Neural crest cell (in vitro differentiated cells): ENCODE measurements at regions not wholly inside any gene's neighbourhood (a gene's known extent, or its start where the extent isn't known, plus 50 kb on each side); places are given as distances from the start of the nearest gene placed in this dataset.

Experiments
- DNase-seq: peaks from one replicate; pipeline ENCODE4 v3.0.0; 2021; ENCODE audit warnings: low read depth, mixed read lengths, low spot score
- H3K27ac Mint-ChIP-seq: one replicate; pipeline ENCODE4 v1.8.0; 2021; ENCODE audit warnings: mild to moderate bottlenecking, mixed read lengths; ENCODE audit not compliant: unreplicated experiment
- H3K27me3 Mint-ChIP-seq: 2 replicates; pipeline ENCODE4 v1.8.0; 2021; ENCODE audit warnings: low read depth, mild to moderate bottlenecking, mixed read lengths
- H3K36me3 Mint-ChIP-seq: 2 replicates; pipeline ENCODE4 v1.8.0; 2021; ENCODE audit warnings: low read depth, mild to moderate bottlenecking, mixed read lengths
- H3K4me1 Mint-ChIP-seq: 2 replicates; pipeline ENCODE4 v1.8.0; 2021; ENCODE audit warnings: mixed read lengths
- H3K4me3 Mint-ChIP-seq: one replicate; pipeline ENCODE4 v1.8.0; 2021; ENCODE audit warnings: mild to moderate bottlenecking, mixed read lengths
- H3K9me3 Mint-ChIP-seq: 2 replicates; pipeline ENCODE4 v1.8.0; 2021; ENCODE audit warnings: mixed read lengths
- CTCF ChIP-seq: fragments of 200-600 bp; sonication (generic); conservative IDR thresholded peaks from 2 replicates; pipeline ENCODE4 v1.5.0; 2021; ENCODE audit warnings: antibody characterized with exemption, mild to moderate bottlenecking

GRCh38 chr5:106882035-106882434, 788.7 kb downstream of the EFNA5 start:
- Mint-ChIP-seq H3K36me3 (no peaks in the 10 kb centered on the region), H3K27me3 (no peaks in the 10 kb centered on the region), H3K9me3 (peaks cover 7% of the 10 kb centered on the region), H3K4me1 (no peaks in the 10 kb centered on the region), H3K4me3 (no peak overlapping the region), H3K27ac (no peak overlapping the region)
- no peak for DNase-seq
- TF ChIP-seq CTCF: no peak

- no peak overlapping the region for H3K4me3 Mint-ChIP-seq
- no peaks in the 10 kb centered on the region for H3K4me1 Mint-ChIP-seq
- TF ChIP-seq CTCF: no peak
- H3K27ac Mint-ChIP-seq: no peak overlapping the region
- peaks cover 9% of the 10 kb centered on the region for H3K9me3 Mint-ChIP-seq
- no peak for DNase-seq
- peaks cover 5% of the 10 kb centered on the region for H3K36me3 Mint-ChIP-seq
- no peaks in the 10 kb centered on the region for H3K27me3 Mint-ChIP-seq
Observed at GRCh38 chr5:106880656-106881055, 790.1 kb downstream of the EFNA5 start.

- TF ChIP-seq CTCF: no peak
- peaks cover 5% of the 10 kb centered on the region for H3K9me3 Mint-ChIP-seq
- no peaks in the 10 kb centered on the region for H3K27me3 Mint-ChIP-seq
- no peak overlapping the region for H3K27ac Mint-ChIP-seq
- no peak overlapping the region for H3K4me3 Mint-ChIP-seq
- no peak for DNase-seq
- peaks cover 5% of the 10 kb centered on the region for H3K36me3 Mint-ChIP-seq
- H3K4me1 Mint-ChIP-seq: no peaks in the 10 kb centered on the region
Observed at GRCh38 chr5:106877881-106878280, 792.9 kb downstream of the EFNA5 start.

GRCh38 chr5:106876665-106877194, 794.0 kb downstream of the EFNA5 start:
- peaks cover 5% of the 10 kb centered on the region for H3K9me3 Mint-ChIP-seq
- H3K27ac Mint-ChIP-seq: no peak overlapping the region
- no peaks in the 10 kb centered on the region for H3K4me1 Mint-ChIP-seq
- H3K36me3 Mint-ChIP-seq: peaks cover 5% of the 10 kb centered on the region
- no peak for DNase-seq
- TF ChIP-seq CTCF: no peak
- no peak overlapping the region for H3K4me3 Mint-ChIP-seq
- no peaks in the 10 kb centered on the region for H3K27me3 Mint-ChIP-seq

GRCh38 chr5:106876298-106876622, 794.5 kb downstream of the EFNA5 start:
- Mint-ChIP-seq H3K36me3 (peaks cover 5% of the 10 kb centered on the region), H3K27ac (no peak overlapping the region), H3K4me1 (no peaks in the 10 kb centered on the region), H3K4me3 (no peak overlapping the region), H3K27me3 (no peaks in the 10 kb centered on the region), H3K9me3 (peaks cover 5% of the 10 kb centered on the region)
- DNase-seq: no peak
- no peak for TF ChIP-seq CTCF
